Colonic mucosa (tissue), 4 donors: ENCODE measurements at regions not wholly inside any gene's neighbourhood (a gene's known extent, or its start where the extent isn't known, plus 50 kb on each side); places are given as distances from the start of the nearest gene placed in this dataset.

Experiments
- DNase-seq: peaks from one replicate; pipeline ENCODE4 v3.0.0-alpha.2; 2020
- H3K27ac ChIP-seq: fragments of 200-600 bp; one replicate; pipeline ENCODE4 v1.8.0; 2021
- H3K27me3 ChIP-seq: fragments of 200-600 bp; one replicate; pipeline ENCODE4 v1.8.0; 2021
- H3K36me3 ChIP-seq: fragments of 200-600 bp; one replicate; pipeline ENCODE4 v1.8.0; 2021
- H3K4me1 ChIP-seq: fragments of 200-600 bp; one replicate; pipeline ENCODE4 v1.8.0; 2021; ENCODE audit warnings: mild to moderate bottlenecking
- H3K4me3 ChIP-seq: fragments of 200-600 bp; one replicate; pipeline ENCODE4 v1.8.0; 2021
- H3K9ac ChIP-seq, 2 donors: one replicate each; pipeline ENCODE4 v1.7.0; 2013; ENCODE audit warnings: control low read depth in 2 of 2, low read depth in 2 of 2, low read length in 2 of 2
- H3K9me3 ChIP-seq: fragments of 200-600 bp; one replicate; pipeline ENCODE4 v1.8.0; 2021
- CTCF ChIP-seq: fragments of 200-600 bp; IDR thresholded peaks from one replicate; pipeline ENCODE4 v1.8.0; 2022; ENCODE audit warnings: antibody characterized with exemption, mild to moderate bottlenecking
- intact Hi-C: fragments of 100-400 bp; cut with DNase I; formaldehyde crosslinking; loops from one replicate; pipeline ENCODE4 v1.14.1; 2022
- donor health status: healthy.
- donor health status: DM: no; HTN: no; CAD: no.
- donor health status: DM: no; HTN: no; CAD: no.

DNA sequence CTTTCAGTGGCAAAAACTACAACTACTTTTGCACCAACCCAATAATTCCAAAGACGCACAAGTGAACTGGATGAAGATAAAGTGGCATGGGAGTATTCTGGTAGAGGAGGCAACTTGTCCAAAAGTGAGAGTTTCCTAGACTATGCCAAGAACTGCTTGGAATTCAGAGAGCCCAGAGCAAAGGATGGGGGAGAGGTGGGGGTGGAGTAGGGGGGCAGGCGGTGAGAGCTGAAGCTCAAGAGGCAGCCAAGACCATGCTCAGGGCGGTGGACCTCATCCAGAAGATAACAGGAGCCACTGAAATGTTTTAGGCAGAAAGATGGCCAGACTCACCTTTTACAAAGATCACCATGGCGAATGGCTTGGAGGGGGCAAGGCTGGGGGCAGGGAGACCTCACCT is 242.5 kb downstream of the SEC61B start:
- H3K9ac ChIP-seq: no peak overlapping the region
- H3K27ac ChIP-seq: no peak overlapping the region
- H3K9me3 ChIP-seq: no peaks in the 10 kb centered on the region
- no peaks in the 10 kb centered on the region for H3K36me3 ChIP-seq
- DNase-seq: no peak
- H3K4me1 ChIP-seq: no peaks in the 10 kb centered on the region
- TF ChIP-seq CTCF: no peak
- H3K4me3 ChIP-seq: no peak overlapping the region
- intact Hi-C loops: no loop called here
- no peaks in the 10 kb centered on the region for H3K27me3 ChIP-seq

GRCh38 chr9:99465231-99465907 is 243.3 kb downstream of the SEC61B start:
- Histone ChIP-seq H3K27me3 (no peaks in the 10 kb centered on the region), H3K9ac (no peak overlapping the region), H3K9me3 (no peaks in the 10 kb centered on the region), H3K27ac (no peak overlapping the region), H3K36me3 (no peaks in the 10 kb centered on the region), H3K4me3 (no peak overlapping the region), H3K4me1 (no peaks in the 10 kb centered on the region)
- TF ChIP-seq CTCF: no peak
- no peak for DNase-seq
- intact Hi-C loops: no loop called here

DNA sequence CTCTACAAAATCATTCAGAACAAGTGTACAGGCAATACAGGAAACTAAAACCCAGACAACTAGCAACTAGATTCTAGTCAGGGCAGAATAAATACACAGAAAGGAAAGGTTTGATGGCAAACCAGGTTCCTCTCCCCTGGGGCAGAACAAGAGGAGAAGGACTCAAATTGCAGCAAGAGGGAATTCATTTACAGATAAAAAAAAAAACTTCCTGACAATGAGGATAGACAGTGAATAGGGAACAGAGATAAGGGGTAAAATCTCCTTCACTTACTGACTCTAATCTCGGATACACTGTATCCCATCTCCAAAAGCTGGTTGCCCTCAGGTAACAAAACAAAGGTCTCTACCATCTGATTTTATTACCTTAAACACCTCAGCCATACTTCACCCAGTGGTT is 244.0 kb downstream of the SEC61B start:
- Histone ChIP-seq H3K9ac (no peak overlapping the region), H3K27ac (no peak overlapping the region), H3K36me3 (no peaks in the 10 kb centered on the region), H3K4me1 (no peaks in the 10 kb centered on the region), H3K9me3 (no peaks in the 10 kb centered on the region), H3K27me3 (no peaks in the 10 kb centered on the region), H3K4me3 (no peak overlapping the region)
- DNase-seq: no peak
- intact Hi-C loops: no loop called here
- no peak for TF ChIP-seq CTCF

- no peak overlapping the region for H3K27ac ChIP-seq
- DNase-seq: no peak
- intact Hi-C loops: no loop called here
Observed at GRCh38 chr9:99466781-99467180, 244.7 kb downstream of the SEC61B start.

DNA sequence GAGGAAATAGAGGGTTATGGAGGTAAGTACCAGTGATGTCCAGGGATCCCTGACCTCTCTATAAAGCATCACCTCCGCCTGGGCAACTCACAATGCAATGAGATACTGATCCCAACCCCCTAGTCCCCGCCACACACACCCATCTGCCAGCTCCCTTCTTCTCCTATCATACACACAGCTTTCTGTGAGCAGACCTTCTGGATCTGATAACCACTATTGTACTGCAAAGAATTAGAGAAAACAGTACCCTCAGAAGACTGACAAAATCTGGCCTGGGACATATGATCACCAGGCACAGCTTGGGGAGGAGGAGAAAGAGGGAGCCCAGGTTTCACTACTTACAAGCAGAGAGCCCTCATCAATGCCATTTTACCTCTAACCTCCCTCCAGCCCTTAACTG is 249.0 kb downstream of the SEC61B start:
- H3K4me3 ChIP-seq: no peak overlapping the region
- H3K27me3 ChIP-seq: no peaks in the 10 kb centered on the region
- no peak overlapping the region for H3K9ac ChIP-seq
- no peaks in the 10 kb centered on the region for H3K9me3 ChIP-seq
- no peaks in the 10 kb centered on the region for H3K36me3 ChIP-seq
- no peak for TF ChIP-seq CTCF
- no peaks in the 10 kb centered on the region for H3K4me1 ChIP-seq
- intact Hi-C loops: no loop called here
- DNase-seq: no peak
- H3K27ac ChIP-seq: no peak overlapping the region

More at GRCh38 chr9:99466781-99467180, 244.7 kb downstream of the SEC61B start:
- Histone ChIP-seq H3K36me3 (no peaks in the 10 kb centered on the region), H3K4me3 (no peak overlapping the region), H3K27me3 (no peaks in the 10 kb centered on the region), H3K9ac (no peak overlapping the region), H3K9me3 (no peaks in the 10 kb centered on the region), H3K4me1 (no peaks in the 10 kb centered on the region)
- TF ChIP-seq CTCF: no peak
